ENCODE measurements at regions not wholly inside any gene's neighbourhood (a gene's known extent, or its start where the extent isn't known, plus 50 kb on each side); places are given as distances from the start of the nearest gene placed in this dataset.

GRCh38 chr21:16044676-16045075, 314.9 kb downstream of the USP25 start:
- no peaks in the 10 kb centered on the region for H3K36me3 ChIP-seq (ENCODE audit: control insufficient read depth in 2 of 2, insufficient read depth in 2 of 2, low read length in 2 of 2)
- no peaks in the 10 kb centered on the region for H3K27me3 ChIP-seq (ENCODE audit: control insufficient read depth in 1 of 2, insufficient read depth in 2 of 2, low read length in 2 of 2)
- no peak overlapping the region for H3K4me3 ChIP-seq (ENCODE audit: low read length in 2 of 2)
- peaks cover 0 to 3% of the 10 kb centered on the region in 2 donors for H3K9me3 ChIP-seq (ENCODE audit: control insufficient read depth in 2 of 2, low read length in 2 of 2)
- H3K9ac ChIP-seq (ENCODE audit: low read length in 2 of 2), result no peak overlapping the region
- H3K4me1 ChIP-seq (ENCODE audit: control insufficient read depth, insufficient read depth, low read length), result no peaks in the 10 kb centered on the region
- no peak overlapping the region for H3K27ac ChIP-seq (ENCODE audit: low read length)

- H3K27me3 ChIP-seq (ENCODE audit: control insufficient read depth in 1 of 2, insufficient read depth in 2 of 2, low read length in 2 of 2), result no peaks in the 10 kb centered on the region
- H3K9ac ChIP-seq (ENCODE audit: low read length in 2 of 2), result no peak overlapping the region
- no peaks in the 10 kb centered on the region for H3K4me1 ChIP-seq (ENCODE audit: control insufficient read depth, insufficient read depth, low read length)
- H3K4me3 ChIP-seq (ENCODE audit: low read length in 2 of 2), result no peak overlapping the region
- H3K27ac ChIP-seq (ENCODE audit: low read length), result no peak overlapping the region
- no peaks in the 10 kb centered on the region for H3K36me3 ChIP-seq (ENCODE audit: control insufficient read depth in 2 of 2, insufficient read depth in 2 of 2, low read length in 2 of 2)
- peaks cover 0 to 3% of the 10 kb centered on the region in 2 donors for H3K9me3 ChIP-seq (ENCODE audit: control insufficient read depth in 2 of 2, low read length in 2 of 2)
Measured at GRCh38 chr21:16046656-16047330, 317.0 kb downstream of the USP25 start.

- no peak overlapping the region for H3K4me3 ChIP-seq (ENCODE audit: low read length in 2 of 2)
- H3K4me1 ChIP-seq (ENCODE audit: control insufficient read depth, insufficient read depth, low read length), result no peaks in the 10 kb centered on the region
- H3K9me3 ChIP-seq (ENCODE audit: control insufficient read depth in 2 of 2, low read length in 2 of 2), result peaks cover 0 to 3% of the 10 kb centered on the region in 2 donors
- no peak overlapping the region for H3K9ac ChIP-seq (ENCODE audit: low read length in 2 of 2)
- no peaks in the 10 kb centered on the region for H3K36me3 ChIP-seq (ENCODE audit: control insufficient read depth in 2 of 2, insufficient read depth in 2 of 2, low read length in 2 of 2)
- H3K27me3 ChIP-seq (ENCODE audit: control insufficient read depth in 1 of 2, insufficient read depth in 2 of 2, low read length in 2 of 2), result no peaks in the 10 kb centered on the region
- H3K27ac ChIP-seq (ENCODE audit: low read length), result no peak overlapping the region
Measured at GRCh38 chr21:16047904-16048303, 318.1 kb downstream of the USP25 start.

GRCh38 chr21:16055014-16055413, 325.2 kb downstream of the USP25 start:
- Histone ChIP-seq H3K4me3 (ENCODE audit: low read length in 2 of 2) (no peak overlapping the region), H3K9ac (ENCODE audit: low read length in 2 of 2) (no peak overlapping the region), H3K9me3 (ENCODE audit: control insufficient read depth in 2 of 2, low read length in 2 of 2) (no peaks in the 10 kb centered on the region), H3K27ac (ENCODE audit: low read length) (no peak overlapping the region), H3K27me3 (ENCODE audit: control insufficient read depth in 1 of 2, insufficient read depth in 2 of 2, low read length in 2 of 2) (no peaks in the 10 kb centered on the region), H3K36me3 (ENCODE audit: control insufficient read depth in 2 of 2, insufficient read depth in 2 of 2, low read length in 2 of 2) (no peaks in the 10 kb centered on the region), H3K4me1 (ENCODE audit: control insufficient read depth, insufficient read depth, low read length) (no peaks in the 10 kb centered on the region)

GRCh38 chr21:16058896-16059295, 329.1 kb downstream of the USP25 start:
- no peaks in the 10 kb centered on the region for H3K4me1 ChIP-seq (ENCODE audit: control insufficient read depth, insufficient read depth, low read length)
- no peak overlapping the region for H3K27ac ChIP-seq (ENCODE audit: low read length)
- H3K36me3 ChIP-seq (ENCODE audit: control insufficient read depth in 2 of 2, insufficient read depth in 2 of 2, low read length in 2 of 2), result no peaks in the 10 kb centered on the region
- no peaks in the 10 kb centered on the region for H3K9me3 ChIP-seq (ENCODE audit: control insufficient read depth in 2 of 2, low read length in 2 of 2)
- no peak overlapping the region for H3K9ac ChIP-seq (ENCODE audit: low read length in 2 of 2)
- H3K27me3 ChIP-seq (ENCODE audit: control insufficient read depth in 1 of 2, insufficient read depth in 2 of 2, low read length in 2 of 2), result no peaks in the 10 kb centered on the region
- H3K4me3 ChIP-seq (ENCODE audit: low read length in 2 of 2), result no peak overlapping the region

- Histone ChIP-seq H3K27ac (ENCODE audit: low read length) (no peak overlapping the region), H3K4me3 (ENCODE audit: low read length in 2 of 2) (no peak overlapping the region), H3K9me3 (ENCODE audit: control insufficient read depth in 2 of 2, low read length in 2 of 2) (no peaks in the 10 kb centered on the region), H3K9ac (ENCODE audit: low read length in 2 of 2) (no peak overlapping the region), H3K4me1 (ENCODE audit: control insufficient read depth, insufficient read depth, low read length) (no peaks in the 10 kb centered on the region), H3K36me3 (ENCODE audit: control insufficient read depth in 2 of 2, insufficient read depth in 2 of 2, low read length in 2 of 2) (no peaks in the 10 kb centered on the region), H3K27me3 (ENCODE audit: control insufficient read depth in 1 of 2, insufficient read depth in 2 of 2, low read length in 2 of 2) (no peaks in the 10 kb centered on the region)
Measured at GRCh38 chr21:16059981-16060380, 330.2 kb downstream of the USP25 start.

GRCh38 chr21:16061194-16061593, 331.4 kb downstream of the USP25 start:
- H3K9ac ChIP-seq (ENCODE audit: low read length in 2 of 2), result no peak overlapping the region
- H3K36me3 ChIP-seq (ENCODE audit: control insufficient read depth in 2 of 2, insufficient read depth in 2 of 2, low read length in 2 of 2), result no peaks in the 10 kb centered on the region
- H3K4me1 ChIP-seq (ENCODE audit: control insufficient read depth, insufficient read depth, low read length), result no peaks in the 10 kb centered on the region
- H3K27me3 ChIP-seq (ENCODE audit: control insufficient read depth in 1 of 2, insufficient read depth in 2 of 2, low read length in 2 of 2), result no peaks in the 10 kb centered on the region
- H3K4me3 ChIP-seq (ENCODE audit: low read length in 2 of 2), result no peak overlapping the region
- H3K27ac ChIP-seq (ENCODE audit: low read length), result no peak overlapping the region
- H3K9me3 ChIP-seq (ENCODE audit: control insufficient read depth in 2 of 2, low read length in 2 of 2), result no peaks in the 10 kb centered on the region

GRCh38 chr21:16069178-16070112, 339.7 kb downstream of the USP25 start:
- peaks cover 5% of the 10 kb centered on the region for H3K4me1 ChIP-seq (ENCODE audit: control insufficient read depth, insufficient read depth, low read length)
- no peaks in the 10 kb centered on the region for H3K36me3 ChIP-seq (ENCODE audit: control insufficient read depth in 2 of 2, insufficient read depth in 2 of 2, low read length in 2 of 2)
- H3K9me3 ChIP-seq (ENCODE audit: control insufficient read depth in 2 of 2, low read length in 2 of 2), result no peaks in the 10 kb centered on the region
- no peaks in the 10 kb centered on the region for H3K27me3 ChIP-seq (ENCODE audit: control insufficient read depth in 1 of 2, insufficient read depth in 2 of 2, low read length in 2 of 2)
- no peak overlapping the region for H3K9ac ChIP-seq (ENCODE audit: low read length in 2 of 2)
- no peak overlapping the region for H3K27ac ChIP-seq (ENCODE audit: low read length)
- no peak overlapping the region for H3K4me3 ChIP-seq (ENCODE audit: low read length in 2 of 2)

- Histone ChIP-seq H3K27me3 (ENCODE audit: control insufficient read depth in 1 of 2, insufficient read depth in 2 of 2, low read length in 2 of 2) (no peaks in the 10 kb centered on the region), H3K4me1 (ENCODE audit: control insufficient read depth, insufficient read depth, low read length) (peaks cover 5% of the 10 kb centered on the region), H3K4me3 (ENCODE audit: low read length in 2 of 2) (peak overlapping the region; percentile 73 to 74), H3K9ac (ENCODE audit: low read length in 2 of 2) (no peak overlapping the region), H3K27ac (ENCODE audit: low read length) (no peak overlapping the region), H3K9me3 (ENCODE audit: control insufficient read depth in 2 of 2, low read length in 2 of 2) (no peaks in the 10 kb centered on the region), H3K36me3 (ENCODE audit: control insufficient read depth in 2 of 2, insufficient read depth in 2 of 2, low read length in 2 of 2) (no peaks in the 10 kb centered on the region)
Measured at GRCh38 chr21:16070207-16070651, 340.4 kb downstream of the USP25 start.

GRCh38 chr21:16071092-16071491, 341.3 kb downstream of the USP25 start:
- Histone ChIP-seq H3K9ac (ENCODE audit: low read length in 2 of 2) (peak overlapping the region; percentile 52 to 55), H3K36me3 (ENCODE audit: control insufficient read depth in 2 of 2, insufficient read depth in 2 of 2, low read length in 2 of 2) (no peaks in the 10 kb centered on the region), H3K4me1 (ENCODE audit: control insufficient read depth, insufficient read depth, low read length) (peaks cover 5% of the 10 kb centered on the region), H3K4me3 (ENCODE audit: low read length in 2 of 2) (peak overlapping the region; percentile 73 to 74), H3K27ac (ENCODE audit: low read length) (peak overlapping the region; percentile 12), H3K27me3 (ENCODE audit: control insufficient read depth in 1 of 2, insufficient read depth in 2 of 2, low read length in 2 of 2) (no peaks in the 10 kb centered on the region), H3K9me3 (ENCODE audit: control insufficient read depth in 2 of 2, low read length in 2 of 2) (no peaks in the 10 kb centered on the region)

GRCh38 chr21:16071761-16072160, 342.0 kb downstream of the USP25 start:
- H3K9me3 ChIP-seq (ENCODE audit: control insufficient read depth in 2 of 2, low read length in 2 of 2), result no peaks in the 10 kb centered on the region
- no peaks in the 10 kb centered on the region for H3K27me3 ChIP-seq (ENCODE audit: control insufficient read depth in 1 of 2, insufficient read depth in 2 of 2, low read length in 2 of 2)
- no peak overlapping the region for H3K9ac ChIP-seq (ENCODE audit: low read length in 2 of 2)
- H3K4me1 ChIP-seq (ENCODE audit: control insufficient read depth, insufficient read depth, low read length), result peaks cover 5% of the 10 kb centered on the region
- H3K4me3 ChIP-seq (ENCODE audit: low read length in 2 of 2), result peak overlapping the region; percentile 44 to 73
- no peak overlapping the region for H3K27ac ChIP-seq (ENCODE audit: low read length)
- no peaks in the 10 kb centered on the region for H3K36me3 ChIP-seq (ENCODE audit: control insufficient read depth in 2 of 2, insufficient read depth in 2 of 2, low read length in 2 of 2)
